ENCODE measurements at regions not wholly inside any gene's neighbourhood (a gene's known extent, or its start where the extent isn't known, plus 50 kb on each side); places are given as distances from the start of the nearest gene placed in this dataset.

GRCh38 chrX:97704881-97705280, 821.2 kb downstream of the RPA4 start:
- no peak overlapping the region for H3K27ac Mint-ChIP-seq
- H3K4me3 ChIP-seq (ENCODE audit: low read length) = no peak overlapping the region
- TF ChIP-seq CTCF (IDR thresholded peaks at IDR 0.05) = no peak
- no peak for ATAC-seq
- peaks cover 2 to 3% of the 10 kb centered on the region in 2 donors for H3K9me3 Mint-ChIP-seq
- H3K4me1 Mint-ChIP-seq = no peaks in the 10 kb centered on the region
- peaks cover 0 to 7% of the 10 kb centered on the region in 2 donors for H3K27me3 Mint-ChIP-seq (ENCODE audit: low read depth in 2 of 2)
- H3K27ac ChIP-seq (ENCODE audit: low read length) = no peak overlapping the region
- 83% methylated on average over 1 of the region's 1 CpG for WGBS (ENCODE audit: insufficient coverage)
- no peaks in the 10 kb centered on the region for H3K4me1 ChIP-seq (ENCODE audit: control insufficient read depth, insufficient read depth, low read length)
- H3K27me3 ChIP-seq (ENCODE audit: control insufficient read depth, insufficient read depth, low read length) = no peaks in the 10 kb centered on the region
- intact Hi-C loops (cut with micrococcal nuclease) = no loop called here
- DNase-seq = no peak
- no peaks in the 10 kb centered on the region for H3K36me3 ChIP-seq (ENCODE audit: control insufficient read depth, insufficient read depth, low read length)
- no peaks in the 10 kb centered on the region for H3K36me3 Mint-ChIP-seq
- H3K4me3 Mint-ChIP-seq = no peak overlapping the region
- no peaks in the 10 kb centered on the region for H3K9me3 ChIP-seq (ENCODE audit: control insufficient read depth, insufficient read depth, low read length)

DNA sequence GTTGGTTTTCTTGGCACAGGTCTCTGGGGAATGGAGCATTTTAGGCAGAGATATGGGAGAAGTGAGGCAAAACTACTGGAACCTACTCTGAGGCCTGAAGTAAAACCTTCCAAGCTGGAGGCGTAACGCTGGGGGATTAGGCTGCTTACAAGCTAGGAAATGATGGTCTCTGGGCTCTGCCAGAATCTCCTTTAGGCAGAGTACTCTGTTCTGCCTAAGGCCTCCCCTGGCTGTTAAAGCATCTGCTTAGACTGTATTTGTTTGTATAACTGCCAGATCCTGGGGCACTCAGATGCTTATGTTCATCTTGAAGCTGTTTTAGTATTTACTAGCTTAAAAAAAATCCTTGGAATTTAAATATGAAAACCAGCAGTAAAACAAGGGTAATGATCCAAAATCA, 822.2 kb downstream of the RPA4 start:
- no peaks in the 10 kb centered on the region for H3K9me3 ChIP-seq (ENCODE audit: control insufficient read depth, insufficient read depth, low read length)
- 96% methylated on average over 2 of the region's 2 CpGs for WGBS (ENCODE audit: insufficient coverage)
- ATAC-seq (no peak), DNase-seq (no peak)
- Mint-ChIP-seq H3K27ac (no peak overlapping the region), H3K4me1 (no peaks in the 10 kb centered on the region), H3K4me3 (no peak overlapping the region), H3K36me3 (no peaks in the 10 kb centered on the region), H3K27me3 (ENCODE audit: low read depth in 2 of 2) (peaks cover 0 to 7% of the 10 kb centered on the region in 2 donors), H3K9me3 (peaks cover 0 to 3% of the 10 kb centered on the region in 2 donors)
- no peaks in the 10 kb centered on the region for H3K36me3 ChIP-seq (ENCODE audit: control insufficient read depth, insufficient read depth, low read length)
- intact Hi-C loops (cut with micrococcal nuclease) = no loop called here
- H3K4me3 ChIP-seq (ENCODE audit: low read length) = no peak overlapping the region
- no peak for TF ChIP-seq CTCF (IDR thresholded peaks at IDR 0.05)
- no peaks in the 10 kb centered on the region for H3K4me1 ChIP-seq (ENCODE audit: control insufficient read depth, insufficient read depth, low read length)
- H3K27ac ChIP-seq (ENCODE audit: low read length) = no peak overlapping the region
- no peaks in the 10 kb centered on the region for H3K27me3 ChIP-seq (ENCODE audit: control insufficient read depth, insufficient read depth, low read length)

DNA sequence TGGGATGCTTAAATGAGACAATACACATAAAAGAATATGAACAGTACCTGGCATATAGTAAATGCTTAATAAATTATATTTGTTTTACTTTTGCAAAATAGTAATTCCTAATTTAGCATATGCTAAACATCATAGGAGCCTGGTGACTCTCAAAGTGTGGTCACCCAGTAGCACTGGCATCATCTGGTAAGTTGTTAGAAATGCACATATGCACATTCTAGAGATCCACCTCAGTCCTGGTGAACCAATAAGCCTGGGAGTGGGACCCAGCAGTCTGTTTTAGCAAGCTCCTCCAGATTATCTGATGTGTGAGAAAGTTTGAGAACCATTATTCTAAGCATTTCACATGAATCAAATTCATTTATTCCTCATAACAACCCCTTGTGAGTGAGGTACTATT, 830.4 kb downstream of the RPA4 start:
- H3K4me3 Mint-ChIP-seq = no peak overlapping the region
- Histone ChIP-seq H3K9me3 (ENCODE audit: control insufficient read depth, insufficient read depth, low read length) (no peaks in the 10 kb centered on the region), H3K36me3 (ENCODE audit: control insufficient read depth, insufficient read depth, low read length) (no peaks in the 10 kb centered on the region), H3K4me3 (ENCODE audit: low read length) (no peak overlapping the region), H3K27me3 (ENCODE audit: control insufficient read depth, insufficient read depth, low read length) (no peaks in the 10 kb centered on the region), H3K4me1 (ENCODE audit: control insufficient read depth, insufficient read depth, low read length) (no peaks in the 10 kb centered on the region), H3K27ac (ENCODE audit: low read length) (no peak overlapping the region)
- no peaks in the 10 kb centered on the region for H3K27me3 Mint-ChIP-seq (ENCODE audit: low read depth in 2 of 2)
- intact Hi-C loops (cut with micrococcal nuclease) = no loop called here
- H3K36me3 Mint-ChIP-seq = no peaks in the 10 kb centered on the region
- H3K4me1 Mint-ChIP-seq = no peaks in the 10 kb centered on the region
- peaks cover 0 to 3% of the 10 kb centered on the region in 2 donors for H3K9me3 Mint-ChIP-seq
- no peak overlapping the region for H3K27ac Mint-ChIP-seq
- TF ChIP-seq CTCF (IDR thresholded peaks at IDR 0.05) = no peak
- no peak for DNase-seq
- no peak for ATAC-seq

GRCh38 chrX:97728215-97728614, 844.5 kb downstream of the RPA4 start:
- intact Hi-C loops (cut with micrococcal nuclease) = no loop called here
- DNase-seq (no peak), ATAC-seq (no peak)
- 93% methylated on average over 2 of the region's 2 CpGs for WGBS (ENCODE audit: insufficient coverage)
- H3K27me3 ChIP-seq (ENCODE audit: control insufficient read depth, insufficient read depth, low read length) = no peaks in the 10 kb centered on the region
- H3K9me3 ChIP-seq (ENCODE audit: control insufficient read depth, insufficient read depth, low read length) = no peaks in the 10 kb centered on the region
- Mint-ChIP-seq H3K4me3 (no peak overlapping the region), H3K9me3 (peaks cover 4 to 9% of the 10 kb centered on the region in 2 donors), H3K27ac (no peak overlapping the region), H3K36me3 (no peaks in the 10 kb centered on the region), H3K4me1 (no peaks in the 10 kb centered on the region), H3K27me3 (ENCODE audit: low read depth in 2 of 2) (no peaks in the 10 kb centered on the region)
- H3K4me1 ChIP-seq (ENCODE audit: control insufficient read depth, insufficient read depth, low read length) = no peaks in the 10 kb centered on the region
- no peak overlapping the region for H3K4me3 ChIP-seq (ENCODE audit: low read length)
- H3K27ac ChIP-seq (ENCODE audit: low read length) = no peak overlapping the region
- no peak for TF ChIP-seq CTCF (IDR thresholded peaks at IDR 0.05)
- no peaks in the 10 kb centered on the region for H3K36me3 ChIP-seq (ENCODE audit: control insufficient read depth, insufficient read depth, low read length)

Data from natural killer cell (primary cell).